ENCODE measurements at regions not wholly inside any gene's neighbourhood (a gene's known extent, or its start where the extent isn't known, plus 50 kb on each side); places are given as distances from the start of the nearest gene placed in this dataset.
A peak's percentile ranks its signal among the peaks of the same experiment; 100 is the strongest.
"Not testable (repeated sequence)": the region's sequence is repeated elsewhere in the genome, so short reads cannot be mapped to it uniquely, and the experiment has no call there.

DNA sequence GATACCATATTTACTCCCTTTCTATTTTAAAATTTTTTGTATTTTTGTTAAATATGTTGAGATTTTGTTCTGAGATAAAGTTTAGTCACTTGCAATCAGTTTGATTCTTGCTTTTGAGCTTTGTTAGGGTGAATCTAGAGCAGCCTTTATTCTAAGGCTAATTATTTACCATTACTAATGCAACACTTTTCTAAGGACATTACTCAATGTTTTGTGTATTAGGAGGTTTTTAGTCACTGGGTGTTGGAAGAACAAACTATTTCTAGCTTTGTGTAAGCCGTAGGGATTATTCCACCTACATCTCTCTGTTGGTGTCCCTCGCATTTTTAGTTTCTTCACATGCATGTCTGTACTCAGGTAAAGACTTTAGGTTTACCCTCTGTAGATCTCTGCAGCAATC, 379.5 kb upstream of the CD180 start:
- intact Hi-C loops (cut with micrococcal nuclease) = no loop called here
- H3K9me3 Mint-ChIP-seq = peaks cover 25% of the 10 kb centered on the region
- H3K27ac Mint-ChIP-seq = no peak overlapping the region
- no peaks in the 10 kb centered on the region for H3K36me3 Mint-ChIP-seq (ENCODE audit: low read depth)
- no peaks in the 10 kb centered on the region for H3K4me1 Mint-ChIP-seq
- DNase-seq = no peak
- peaks cover 7% of the 10 kb centered on the region for H3K27me3 Mint-ChIP-seq
- H3K4me3 Mint-ChIP-seq = no peak overlapping the region

- DNase-seq = no peak
- Mint-ChIP-seq H3K36me3 (ENCODE audit: low read depth) (no peaks in the 10 kb centered on the region), H3K4me3 (no peak overlapping the region), H3K9me3 (peaks cover 25% of the 10 kb centered on the region), H3K27me3 (peaks cover 7% of the 10 kb centered on the region), H3K27ac (no peak overlapping the region), H3K4me1 (no peaks in the 10 kb centered on the region)
- intact Hi-C loops (cut with micrococcal nuclease) = no loop called here
Observed at GRCh38 chr5:67575087-67575486, 378.5 kb upstream of the CD180 start.

- Mint-ChIP-seq H3K4me1 (no peaks in the 10 kb centered on the region), H3K9me3 (peaks cover 16% of the 10 kb centered on the region), H3K27me3 (no peaks in the 10 kb centered on the region), H3K36me3 (ENCODE audit: low read depth) (no peaks in the 10 kb centered on the region), H3K27ac (no peak overlapping the region), H3K4me3 (no peak overlapping the region)
- no peak for DNase-seq
- intact Hi-C loops (cut with micrococcal nuclease) = no loop called here
Observed at GRCh38 chr5:67561151-67561932, 364.7 kb upstream of the CD180 start.

DNA sequence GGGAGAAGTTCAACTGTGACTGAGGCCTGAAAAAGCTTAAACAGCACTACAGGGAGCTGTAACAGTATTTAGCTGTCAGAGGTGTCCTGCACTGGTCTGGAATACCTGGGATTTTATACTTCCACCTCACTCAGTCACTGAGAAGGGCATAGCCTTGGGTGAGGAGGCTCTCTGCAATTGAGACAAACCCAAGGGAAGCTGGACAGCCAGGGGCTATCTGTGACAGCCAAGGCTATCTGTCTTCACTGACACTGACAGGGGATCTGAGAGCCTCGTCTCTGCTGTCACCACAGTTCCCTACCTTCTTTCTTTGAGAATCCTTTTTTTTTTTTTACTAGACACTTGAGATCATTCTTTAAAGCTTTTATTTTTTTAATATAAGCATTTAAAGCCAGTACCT, 356.2 kb upstream of the CD180 start:
- intact Hi-C loops (cut with micrococcal nuclease) = no loop called here
- Mint-ChIP-seq H3K9me3 (peaks cover 5% of the 10 kb centered on the region), H3K27me3 (no peaks in the 10 kb centered on the region), H3K4me1 (peaks cover 5% of the 10 kb centered on the region), H3K27ac (no peak overlapping the region), H3K4me3 (no peak overlapping the region), H3K36me3 (ENCODE audit: low read depth) (no peaks in the 10 kb centered on the region)
- no peak for DNase-seq

DNA sequence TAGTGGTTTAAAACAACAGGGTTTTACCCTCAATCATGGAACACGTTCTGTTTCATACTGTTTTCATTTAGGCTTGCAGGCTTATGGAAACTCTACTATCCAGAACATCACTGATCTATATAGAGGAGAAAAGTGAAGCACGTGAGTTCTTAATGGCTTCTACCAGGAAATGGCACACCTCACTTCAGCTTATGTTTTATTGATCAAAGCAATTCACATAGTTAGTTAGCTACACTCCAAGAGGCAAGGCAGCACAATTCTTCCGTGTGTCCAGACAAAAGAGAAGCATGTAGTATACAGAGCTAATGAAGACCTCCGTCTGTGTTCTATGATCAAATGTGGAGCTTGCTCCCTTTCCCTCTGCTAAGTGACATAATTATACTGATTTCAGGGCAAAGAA, 353.3 kb upstream of the CD180 start:
- H3K9me3 Mint-ChIP-seq = no peaks in the 10 kb centered on the region
- intact Hi-C loops (cut with micrococcal nuclease) = no loop called here
- DNase-seq = no peak
- H3K4me1 Mint-ChIP-seq = peaks cover 6% of the 10 kb centered on the region
- no peak overlapping the region for H3K27ac Mint-ChIP-seq
- no peaks in the 10 kb centered on the region for H3K27me3 Mint-ChIP-seq
- no peak overlapping the region for H3K4me3 Mint-ChIP-seq
- no peaks in the 10 kb centered on the region for H3K36me3 Mint-ChIP-seq (ENCODE audit: low read depth)

DNA sequence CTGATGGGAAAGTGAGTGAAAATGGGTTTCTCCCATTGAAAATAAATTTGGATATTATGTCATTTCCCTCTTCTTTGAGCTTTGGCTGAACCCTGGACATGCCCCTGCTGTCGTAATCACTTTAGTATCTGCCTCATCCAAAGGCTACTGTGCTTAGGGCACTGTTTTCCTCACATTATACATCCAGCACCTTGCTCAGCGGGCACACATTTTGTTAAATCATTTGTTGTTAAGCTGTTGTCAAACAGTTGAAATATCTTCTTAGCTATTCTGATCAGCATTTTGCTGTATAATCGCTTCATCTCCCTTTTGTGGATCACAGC, 352.7 kb upstream of the CD180 start:
- H3K36me3 Mint-ChIP-seq (ENCODE audit: low read depth) = no peaks in the 10 kb centered on the region
- H3K27me3 Mint-ChIP-seq = no peaks in the 10 kb centered on the region
- H3K4me1 Mint-ChIP-seq = peaks cover 6% of the 10 kb centered on the region
- no peak overlapping the region for H3K4me3 Mint-ChIP-seq
- no peak overlapping the region for H3K27ac Mint-ChIP-seq
- no peaks in the 10 kb centered on the region for H3K9me3 Mint-ChIP-seq
- intact Hi-C loops (cut with micrococcal nuclease) = no loop called here
- no peak for DNase-seq

- H3K4me3 Mint-ChIP-seq = peak overlapping the region; percentile 25
- H3K27ac Mint-ChIP-seq = no peak overlapping the region
- intact Hi-C loops (cut with micrococcal nuclease) = no loop called here
- H3K27me3 Mint-ChIP-seq = no peaks in the 10 kb centered on the region
- DNase-seq = no peak
- H3K36me3 Mint-ChIP-seq (ENCODE audit: low read depth) = no peaks in the 10 kb centered on the region
- H3K4me1 Mint-ChIP-seq = peaks cover 6% of the 10 kb centered on the region
- H3K9me3 Mint-ChIP-seq = no peaks in the 10 kb centered on the region
Observed at GRCh38 chr5:67548520-67549295, 352.1 kb upstream of the CD180 start.

- intact Hi-C loops (cut with micrococcal nuclease) = no loop called here
- H3K36me3 Mint-ChIP-seq (ENCODE audit: low read depth) = no peaks in the 10 kb centered on the region
- H3K4me3 Mint-ChIP-seq = no peak overlapping the region
- H3K4me1 Mint-ChIP-seq = peaks cover 6% of the 10 kb centered on the region
- H3K27ac Mint-ChIP-seq = no peak overlapping the region
- no peaks in the 10 kb centered on the region for H3K9me3 Mint-ChIP-seq
- H3K27me3 Mint-ChIP-seq = no peaks in the 10 kb centered on the region
- no peak for DNase-seq
Observed at GRCh38 chr5:67547682-67548081, 351.1 kb upstream of the CD180 start.

- H3K9me3 Mint-ChIP-seq; H3K4me1 Mint-ChIP-seq; H3K27ac Mint-ChIP-seq; H3K27me3 Mint-ChIP-seq; intact Hi-C loops (cut with micrococcal nuclease); H3K4me3 Mint-ChIP-seq; DNase-seq; H3K36me3 Mint-ChIP-seq (ENCODE audit: low read depth): not testable (repeated sequence)
Observed at GRCh38 chr5:67544942-67545341, 348.3 kb upstream of the CD180 start.

DNA sequence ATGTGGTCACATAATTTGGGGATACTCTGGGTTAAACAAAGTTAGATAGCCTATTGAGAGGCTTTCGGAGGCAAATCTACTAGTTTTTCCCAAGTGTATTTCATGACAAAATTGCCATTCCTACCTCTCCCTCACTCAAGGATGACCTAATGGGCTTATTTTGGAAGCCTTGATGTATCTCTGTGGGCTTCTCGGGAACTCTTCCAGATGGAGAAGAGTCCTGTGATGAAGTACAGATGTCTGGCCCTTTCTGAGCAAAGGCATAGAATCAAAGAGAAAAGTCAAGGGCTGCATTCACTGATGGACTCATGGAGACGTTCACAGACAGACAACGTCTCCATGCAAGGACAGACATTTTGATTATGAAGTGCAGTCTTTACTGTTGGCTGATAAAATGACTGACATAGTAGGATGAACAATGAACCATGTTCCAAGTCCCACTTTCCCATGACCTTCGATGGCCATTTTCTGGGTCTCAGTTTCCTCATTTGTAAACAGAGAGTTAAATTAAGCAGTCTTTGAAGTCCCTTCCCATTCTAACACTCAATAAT, 347.2 kb upstream of the CD180 start:
- Mint-ChIP-seq H3K27ac (no peak overlapping the region), H3K9me3 (no peaks in the 10 kb centered on the region), H3K4me1 (peaks cover 6% of the 10 kb centered on the region), H3K4me3 (no peak overlapping the region), H3K36me3 (ENCODE audit: low read depth) (no peaks in the 10 kb centered on the region), H3K27me3 (no peaks in the 10 kb centered on the region)
- no peak for DNase-seq
- intact Hi-C loops (cut with micrococcal nuclease) = no loop called here

GRCh38 chr5:67542479-67542878, 345.9 kb upstream of the CD180 start:
- Mint-ChIP-seq H3K4me1 (no peaks in the 10 kb centered on the region), H3K27me3 (no peaks in the 10 kb centered on the region)

DNA sequence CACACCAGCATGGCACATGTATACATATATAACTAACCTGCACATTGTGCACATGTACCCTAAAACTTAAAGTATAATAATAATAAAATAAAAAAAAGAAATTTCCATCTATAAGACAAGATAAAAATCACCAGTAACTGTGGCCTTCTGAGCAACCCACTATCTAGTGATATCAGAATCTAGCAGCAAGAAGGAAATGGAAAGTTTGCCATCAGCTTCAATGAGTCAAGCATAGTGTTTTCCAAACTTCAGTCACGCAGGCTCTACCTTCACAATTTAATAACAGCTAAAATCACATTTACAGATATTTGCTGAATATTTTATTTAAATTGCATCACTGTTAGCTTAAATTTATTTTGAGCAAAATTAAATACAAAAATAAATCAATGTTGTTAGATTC, 345.3 kb upstream of the CD180 start:
- Mint-ChIP-seq H3K36me3 (ENCODE audit: low read depth) (no peaks in the 10 kb centered on the region), H3K9me3 (no peaks in the 10 kb centered on the region), H3K4me3 (no peak overlapping the region), H3K27ac (no peak overlapping the region), H3K27me3 (no peaks in the 10 kb centered on the region), H3K4me1 (no peaks in the 10 kb centered on the region)
- intact Hi-C loops (cut with micrococcal nuclease) = no loop called here
- no peak for DNase-seq

More at GRCh38 chr5:67542479-67542878, 345.9 kb upstream of the CD180 start:
- no peak overlapping the region for H3K4me3 Mint-ChIP-seq
- H3K36me3 Mint-ChIP-seq (ENCODE audit: low read depth) = no peaks in the 10 kb centered on the region
- no peak overlapping the region for H3K27ac Mint-ChIP-seq
- DNase-seq = no peak
- intact Hi-C loops (cut with micrococcal nuclease) = no loop called here
- H3K9me3 Mint-ChIP-seq = no peaks in the 10 kb centered on the region

GRCh38 chr5:67538855-67539506, 342.4 kb upstream of the CD180 start:
- no peak overlapping the region for H3K4me3 Mint-ChIP-seq
- no peak for DNase-seq
- no peaks in the 10 kb centered on the region for H3K4me1 Mint-ChIP-seq
- no peaks in the 10 kb centered on the region for H3K27me3 Mint-ChIP-seq
- H3K9me3 Mint-ChIP-seq = no peaks in the 10 kb centered on the region
- no peaks in the 10 kb centered on the region for H3K36me3 Mint-ChIP-seq (ENCODE audit: low read depth)
- intact Hi-C loops (cut with micrococcal nuclease) = no loop called here
- no peak overlapping the region for H3K27ac Mint-ChIP-seq
